RKO (cell line): ENCODE measurements at regions not wholly inside any gene's neighbourhood (a gene's known extent, or its start where the extent isn't known, plus 50 kb on each side); places are given as distances from the start of the nearest gene placed in this dataset.
"Not testable (repeated sequence)": the region's sequence is repeated elsewhere in the genome, so short reads cannot be mapped to it uniquely, and the experiment has no call there.

Experiments
- DNase-seq: peaks from one replicate; pipeline ENCODE4 v3.0.0-alpha.2; 2016; ENCODE audit warnings: low spot score

DNA sequence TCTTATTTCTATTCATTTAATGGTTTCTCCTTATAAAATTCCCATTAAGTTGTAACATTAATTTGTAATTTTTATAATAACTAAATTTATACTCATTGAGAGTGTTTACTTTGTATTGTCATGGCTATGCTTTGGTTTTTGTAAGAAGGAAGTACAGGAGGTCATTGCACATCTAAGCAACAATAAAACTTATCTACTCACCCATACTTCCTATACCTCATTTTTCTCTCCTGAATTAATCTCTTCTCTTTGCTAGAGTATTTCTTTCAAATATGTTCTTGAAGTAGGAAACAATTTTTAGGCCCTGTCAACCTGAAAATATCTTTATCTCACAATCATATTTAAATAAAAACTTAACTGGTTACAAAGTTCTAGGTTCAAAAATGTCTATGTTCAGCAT lies 95.4 kb upstream of the WDR11 start:
- DNase-seq = no peak

DNA sequence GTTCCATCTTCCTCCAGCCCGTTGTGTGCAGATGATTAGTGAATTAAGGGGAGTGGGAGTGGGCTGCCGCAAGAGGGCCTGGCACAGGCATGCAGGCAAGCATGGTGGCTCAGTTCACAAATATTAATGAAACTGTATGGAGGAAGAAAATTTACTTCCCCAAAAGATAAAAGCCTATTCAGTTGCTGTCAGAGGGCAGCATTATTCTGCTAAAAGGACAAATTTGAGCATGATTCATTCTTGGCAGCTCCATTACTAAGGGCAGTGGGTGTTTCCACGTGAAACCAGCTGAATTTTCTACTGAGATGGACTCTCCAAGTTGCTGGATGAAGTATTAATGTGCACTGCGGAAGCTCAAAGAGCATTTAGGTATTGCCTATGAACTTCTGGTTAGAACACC lies 90.9 kb upstream of the WDR11 start:
- DNase-seq = no peak

DNA sequence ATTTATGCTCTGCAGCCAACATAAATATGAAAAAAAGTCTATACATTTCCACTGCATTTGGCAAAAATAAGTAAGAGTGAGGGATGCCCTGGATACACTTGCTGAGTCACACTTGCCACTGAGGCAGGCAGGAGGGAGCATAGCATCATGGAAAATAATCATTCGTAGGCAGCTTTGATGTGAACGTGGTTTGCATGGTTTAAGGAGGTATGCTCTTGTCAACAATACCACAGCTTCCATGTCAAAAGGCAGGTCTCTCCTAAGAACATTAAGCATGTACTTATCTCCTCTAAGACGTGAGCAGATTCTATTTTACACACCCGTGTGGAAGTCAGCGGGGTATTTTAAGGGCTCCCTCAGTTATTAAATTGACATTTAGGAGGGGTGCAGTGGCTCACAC lies 89.2 kb upstream of the WDR11 start:
- no peak for DNase-seq

DNA sequence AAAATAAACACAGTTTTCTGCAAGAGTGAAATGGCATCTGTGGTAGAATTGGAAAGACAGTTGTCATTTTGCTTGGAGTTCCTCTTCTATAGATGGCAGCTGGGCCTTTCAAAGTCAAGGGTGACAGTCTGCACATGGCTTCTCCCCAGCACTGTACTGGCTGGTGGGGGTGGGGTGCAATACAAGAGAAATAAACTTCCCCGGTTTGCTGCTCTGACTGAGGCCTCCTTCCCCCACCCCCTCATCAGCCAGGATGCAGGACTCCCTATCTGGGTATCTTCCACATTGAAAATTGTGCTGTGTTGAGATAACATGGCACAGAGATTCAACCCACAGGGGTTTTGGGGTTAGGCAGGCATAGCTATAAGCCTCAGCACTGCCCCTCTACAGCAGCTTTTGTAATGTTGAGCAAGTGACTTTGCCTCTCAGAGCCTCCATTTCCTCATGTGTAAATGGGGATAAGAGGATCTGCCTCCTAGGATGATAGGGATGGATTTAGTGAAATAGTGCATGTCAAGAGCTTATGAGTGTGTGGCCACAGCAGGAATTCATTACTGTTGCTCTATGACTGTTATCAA lies 85.8 kb upstream of the WDR11 start:
- no peak for DNase-seq

DNA sequence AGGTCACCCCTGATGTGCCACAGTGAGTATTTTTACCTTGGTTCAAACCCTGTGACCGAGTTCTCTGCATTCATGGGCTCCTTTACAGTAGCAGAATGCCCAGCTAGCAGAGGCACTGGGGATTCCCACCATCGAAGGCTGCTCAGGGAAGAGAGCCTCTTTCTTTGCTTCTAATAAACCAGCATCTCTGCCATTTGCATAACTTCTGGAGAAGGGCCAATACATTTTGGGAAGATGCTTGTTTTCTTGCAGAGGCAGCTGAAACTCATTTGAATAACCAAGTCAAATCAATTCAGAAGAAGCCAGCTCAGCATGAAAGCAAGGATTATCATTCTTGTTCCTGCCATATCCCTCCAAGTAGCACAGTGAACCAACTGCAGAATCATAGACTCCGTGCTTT lies 82.9 kb upstream of the WDR11 start:
- DNase-seq = no peak

DNA sequence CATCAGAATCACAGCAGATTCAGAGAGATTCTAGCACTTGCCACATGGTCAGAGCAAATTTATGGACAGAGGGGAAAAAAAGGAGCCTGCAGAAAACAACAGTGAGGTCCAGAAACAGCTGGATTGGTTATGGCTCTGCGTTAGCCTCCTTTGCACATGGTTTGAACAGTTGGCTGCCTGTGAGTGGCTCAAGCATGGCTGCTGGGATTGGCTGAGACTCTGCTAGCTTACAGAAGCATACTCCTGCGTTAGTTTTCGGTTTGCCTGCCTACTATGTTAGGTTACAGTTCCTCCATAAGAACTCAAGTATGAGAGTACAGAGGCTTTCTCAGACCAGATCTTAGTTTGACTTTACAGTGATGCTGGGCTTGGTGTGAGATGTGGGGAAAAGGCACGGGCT lies 80.7 kb upstream of the WDR11 start:
- no peak for DNase-seq

DNA sequence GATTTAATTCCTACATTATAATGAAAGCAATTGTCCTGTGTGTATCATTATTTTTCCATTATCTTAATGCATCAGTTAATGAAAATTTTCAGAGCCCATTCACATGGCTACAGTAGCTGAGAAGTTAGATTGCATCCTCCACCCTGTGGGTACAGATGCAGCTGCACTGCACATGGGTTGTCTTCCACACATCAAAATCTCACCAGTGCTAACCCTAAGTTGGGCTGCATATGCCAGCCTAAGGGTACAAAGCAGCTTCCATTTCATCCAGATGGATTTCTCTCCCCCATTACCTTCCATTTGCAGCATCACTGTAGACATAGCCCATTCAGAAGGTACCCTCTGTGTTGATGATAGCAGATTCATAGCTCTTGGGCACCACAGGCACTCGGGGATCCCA lies 74.7 kb upstream of the WDR11 start:
- no peak for DNase-seq

DNA sequence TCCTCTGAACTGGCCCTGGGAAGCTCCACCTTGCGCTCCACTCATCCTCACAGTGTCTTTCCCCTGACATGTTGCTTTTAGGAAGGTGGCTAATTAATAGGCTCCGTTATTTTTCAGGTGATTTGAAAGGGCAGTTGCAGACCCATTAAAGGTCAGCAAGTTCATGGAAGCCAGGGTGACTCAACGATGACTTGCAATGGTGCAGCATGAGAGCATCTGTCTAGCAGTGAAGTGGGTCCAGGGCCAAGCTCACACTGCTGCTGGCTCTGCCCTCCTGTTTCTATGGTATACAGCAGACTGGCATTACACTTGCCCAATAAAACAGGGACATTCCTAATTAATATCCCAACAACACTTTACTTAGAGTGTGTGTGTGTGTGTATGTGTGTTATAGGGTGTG lies 68.8 kb upstream of the WDR11 start:
- peak; percentile 2 for DNase-seq

DNA sequence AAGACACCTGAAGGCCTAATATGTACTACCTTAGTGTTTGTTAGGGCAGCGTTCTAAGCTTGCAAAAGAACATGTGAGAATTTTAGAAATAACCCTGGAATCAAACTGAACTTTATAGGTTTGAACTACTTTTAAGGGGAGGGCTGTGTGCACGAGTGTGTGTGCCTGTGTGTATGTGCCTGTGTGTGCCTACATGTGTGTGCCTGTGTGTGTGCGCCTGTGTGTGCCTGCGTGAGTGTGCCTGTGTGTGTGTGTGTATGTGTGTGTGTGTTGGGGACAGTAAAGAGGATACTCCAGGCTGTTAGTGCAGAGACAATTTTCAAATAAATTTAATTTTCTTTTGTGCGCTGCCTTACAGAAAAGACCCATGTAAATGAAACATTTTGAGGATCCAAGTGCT lies 68.1 kb upstream of the WDR11 start:
- no peak for DNase-seq

DNA sequence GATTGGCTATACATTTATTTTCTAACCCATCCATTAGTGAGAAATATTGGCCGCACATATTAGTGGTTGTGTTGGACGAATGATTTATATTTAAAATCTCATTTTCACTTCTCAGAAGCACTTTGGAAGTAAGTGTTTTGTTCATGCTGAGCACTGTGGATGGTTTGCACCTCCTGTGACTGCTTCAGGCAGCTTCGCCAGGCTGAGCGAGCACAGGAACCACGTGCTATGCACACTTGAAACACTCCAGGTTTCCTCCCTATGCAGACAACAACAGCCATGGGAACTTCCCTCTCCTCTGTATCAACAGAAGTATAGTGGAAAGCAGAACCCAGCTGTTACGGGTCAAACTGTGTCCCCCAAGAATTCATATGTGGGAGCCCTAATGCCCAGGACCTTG lies 67.3 kb upstream of the WDR11 start:
- no peak for DNase-seq

DNA sequence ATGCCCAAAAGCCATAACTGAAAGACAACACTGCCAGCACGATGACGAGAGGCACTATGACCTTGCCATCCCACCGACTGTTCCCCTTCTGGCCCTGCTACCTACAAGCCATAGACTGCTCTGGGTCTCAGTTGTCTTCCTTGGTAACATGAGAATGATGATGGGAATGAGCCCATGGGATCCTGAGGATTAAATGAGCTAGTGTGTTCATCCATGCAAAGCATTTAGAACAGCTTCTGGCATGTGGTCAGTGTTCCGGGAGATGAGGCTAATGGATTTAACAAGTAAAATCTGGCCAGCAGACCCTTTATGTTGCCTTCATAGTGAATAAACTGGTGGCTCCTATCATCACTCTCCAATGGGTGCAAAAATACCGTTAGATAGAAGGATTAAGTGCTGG lies 62.4 kb upstream of the WDR11 start:
- DNase-seq = no peak

DNA sequence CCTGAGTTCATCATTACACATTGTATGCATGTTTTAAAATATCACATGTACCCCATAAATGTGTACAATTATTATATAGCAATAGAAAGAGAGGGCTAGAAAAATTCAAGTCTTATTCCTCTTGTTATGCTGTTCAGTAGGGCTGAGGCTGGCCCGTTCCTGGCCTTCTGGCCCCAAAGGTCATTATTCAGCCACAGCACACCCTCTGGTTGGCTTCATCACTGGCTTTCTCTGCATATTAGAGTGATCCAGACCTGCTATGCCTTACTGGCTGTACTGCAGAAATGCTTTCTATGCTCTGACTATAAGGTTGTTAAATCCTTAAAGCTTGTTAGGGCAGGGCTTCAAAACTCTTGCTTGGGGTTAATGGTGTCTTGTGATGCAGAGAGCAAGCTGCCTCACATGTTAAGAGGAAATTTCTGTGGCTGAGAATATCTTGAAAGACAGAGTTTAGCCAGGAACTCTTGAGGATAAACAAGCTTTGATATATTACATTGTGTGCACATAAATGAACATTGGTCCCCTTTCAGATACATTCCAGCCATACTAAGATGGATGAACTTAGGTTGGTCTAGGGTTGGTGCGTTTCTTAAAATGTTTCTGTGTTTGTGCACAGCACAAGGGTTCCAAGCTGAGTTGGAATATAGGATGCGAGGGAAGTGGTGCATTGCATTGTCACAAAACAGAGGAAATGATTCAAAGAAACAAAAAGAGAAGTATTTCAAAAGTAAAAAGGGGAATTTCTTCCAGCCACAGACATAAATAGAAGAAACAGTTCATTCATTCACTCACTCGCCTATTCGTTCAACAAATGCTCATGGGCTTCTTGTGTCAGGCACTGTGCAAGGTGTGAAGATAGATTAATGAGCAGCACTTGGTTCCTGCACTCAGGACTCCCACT lies 61.6 kb upstream of the WDR11 start:
- no peak for DNase-seq

DNA sequence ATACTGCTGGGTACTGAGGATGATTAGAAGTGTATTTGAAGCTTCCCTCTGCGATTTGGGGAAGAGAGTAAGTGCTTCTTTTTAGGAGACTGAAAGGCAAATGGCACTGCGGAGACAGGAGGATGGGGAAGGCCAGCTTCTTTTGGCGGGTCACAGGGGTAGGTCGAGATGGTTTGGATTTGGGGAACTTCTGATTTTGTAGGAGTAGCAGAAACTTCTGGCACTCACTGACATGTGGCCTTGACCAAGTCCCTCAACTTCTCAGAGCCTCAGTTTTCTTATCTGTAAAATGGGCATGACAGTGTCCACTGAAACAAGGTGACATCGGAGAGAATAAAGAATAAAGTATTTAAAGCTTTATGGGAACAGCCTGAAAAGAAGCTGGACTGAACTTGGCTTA lies 59.8 kb upstream of the WDR11 start:
- DNase-seq = no peak

DNA sequence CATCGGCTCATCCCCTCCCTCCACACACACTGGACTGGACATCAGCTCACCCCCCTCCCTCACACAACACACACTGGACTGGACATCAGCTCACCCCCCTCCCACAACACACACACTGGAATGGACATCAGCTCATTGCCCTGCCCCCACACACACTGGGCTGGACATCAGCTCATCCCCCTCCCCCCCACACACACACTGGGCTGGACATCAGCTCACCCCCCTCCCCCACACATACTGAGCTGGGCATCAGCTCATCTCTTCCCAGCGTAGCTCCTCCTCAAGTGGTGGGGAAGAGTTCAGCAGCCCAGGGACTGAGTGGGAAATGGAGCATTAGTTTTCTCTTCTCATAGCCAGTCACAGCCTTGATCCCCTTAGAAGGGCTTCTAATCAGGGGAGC lies 58.1 kb upstream of the WDR11 start:
- DNase-seq = no peak

DNA sequence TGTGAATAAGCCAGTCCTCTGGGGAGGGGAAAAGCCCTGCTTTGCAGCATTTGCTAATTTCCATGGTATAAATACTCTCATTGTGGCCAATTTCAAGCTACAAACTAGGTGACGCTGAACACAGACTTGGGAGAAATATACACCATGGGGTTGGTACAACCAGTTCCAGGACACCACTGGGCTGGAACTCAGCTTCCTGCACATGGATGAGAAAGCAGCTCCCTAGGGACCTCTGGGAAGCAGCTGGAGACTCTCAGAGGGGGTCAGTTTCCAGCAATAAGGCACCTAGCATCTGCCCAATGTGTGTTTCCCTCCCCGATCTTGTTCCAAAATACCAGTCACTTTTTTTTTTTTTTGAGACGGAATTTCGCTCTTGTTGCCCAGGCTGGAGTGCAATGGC lies 56.8 kb upstream of the WDR11 start:
- DNase-seq = no peak

DNA sequence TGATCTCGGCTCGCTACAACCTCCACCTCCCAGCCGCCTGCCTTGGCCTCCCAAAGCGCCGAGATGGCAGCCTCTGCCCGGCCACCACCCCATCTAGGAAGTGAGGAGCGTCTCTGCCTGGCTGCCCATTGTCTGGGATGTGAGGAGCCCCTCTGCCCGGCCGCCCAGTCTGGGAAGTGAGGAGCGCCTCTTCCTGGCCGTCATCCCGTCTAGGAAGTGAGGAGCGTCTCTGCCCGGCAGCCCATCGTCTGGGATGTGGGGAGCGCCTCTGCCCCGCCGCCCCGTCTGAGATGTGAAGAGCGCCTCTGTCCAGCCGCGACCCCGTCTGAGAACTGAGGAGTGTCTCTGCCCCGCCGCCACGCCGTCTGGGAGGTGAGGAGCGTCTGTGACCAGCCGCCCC lies 52.9 kb upstream of the WDR11 start:
- DNase-seq = not testable (repeated sequence)

DNA sequence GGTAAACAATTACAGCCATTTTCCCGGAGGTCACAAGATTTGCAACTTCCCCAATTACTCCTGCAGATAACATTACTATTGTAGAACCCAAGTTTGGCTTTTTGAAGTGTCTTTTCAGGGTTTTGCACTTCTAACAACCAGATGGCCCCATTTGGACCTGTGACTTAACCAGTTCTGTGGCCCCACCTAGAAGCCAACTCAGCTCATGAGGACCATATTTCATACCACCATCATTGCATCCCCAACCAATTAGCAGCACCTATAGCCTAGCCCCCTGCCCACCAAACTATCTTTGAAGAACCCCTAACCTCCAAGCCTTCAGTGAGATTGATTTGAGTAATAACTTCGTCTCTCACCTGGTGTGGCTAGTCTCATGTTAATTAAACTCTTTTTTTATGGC lies 51.3 kb upstream of the WDR11 start:
- no peak for DNase-seq

DNA sequence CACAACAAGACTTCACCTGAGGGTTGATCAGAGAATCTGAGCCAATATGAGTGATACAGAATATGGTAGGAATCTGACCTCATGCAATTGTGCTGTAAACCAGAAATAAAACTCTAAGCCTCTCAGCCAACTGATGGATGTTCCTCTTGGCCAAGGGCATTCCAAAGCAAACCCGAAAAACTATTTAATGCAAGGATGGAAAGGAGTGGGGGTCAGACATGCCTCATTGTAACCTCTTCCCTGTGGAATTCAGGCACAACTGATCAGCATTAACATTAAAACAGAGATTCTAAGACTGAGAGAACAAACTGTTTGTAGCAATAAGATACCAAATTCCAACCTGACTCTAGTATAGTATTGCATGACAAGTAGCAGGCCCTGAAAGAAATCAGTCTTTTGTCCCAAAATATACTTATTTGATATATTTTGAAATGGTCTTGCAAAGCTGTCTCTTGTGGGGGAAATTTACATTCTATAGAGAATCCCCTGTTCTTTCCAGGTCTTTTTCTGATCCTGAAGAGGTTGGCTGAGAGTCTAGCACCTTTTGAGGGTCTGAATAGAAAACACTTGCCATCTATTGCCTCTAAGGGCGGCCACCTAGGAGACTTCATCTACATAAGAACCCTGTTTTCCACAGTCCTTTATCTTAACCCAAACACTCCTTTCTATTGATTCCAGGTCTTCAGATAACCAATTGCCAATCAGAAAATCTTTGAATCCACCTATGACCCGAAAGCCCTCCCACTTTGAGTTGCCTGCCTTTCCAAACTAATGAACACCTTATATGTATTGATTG lies 50.4 kb upstream of the WDR11 start:
- no peak for DNase-seq
